HCT116 (cell line): ENCODE measurements at regions not wholly inside any gene's neighbourhood (a gene's known extent, or its start where the extent isn't known, plus 50 kb on each side); places are given as distances from the start of the nearest gene placed in this dataset.

ENCODE experiments used
- ATAC-seq: fragments of 200-7000 bp; cut with Tn5 transposase; 2 replicates; pipeline ENCODE4 v1.9.1; 2020; ENCODE audit warnings: mild to moderate bottlenecking, moderate library complexity
- BruUV-seq: library from RNA; stranded (reverse); fragments of 400-500 nt; replicated peaks from 2 replicates; lab custom pipeline; 2021; lab: Mats Ljungman, UMichigan
- CTCF ChIA-PET: fragments of 300-600 bp; sonication (Branson Sonifier 250); formaldehyde crosslinking; loops from one replicate; lab custom pipeline; 2021; ENCODE audit warnings: antibody characterized with exemption; lab: Charles Lee
- POLR2A ChIA-PET: fragments of 300-600, 350-600 bp; sonication (Branson Sonifier 250); formaldehyde crosslinking; loops from one replicate; lab custom pipeline; 2021; ENCODE audit warnings: antibody characterized with exemption; lab: Charles Lee
- RAD21 ChIA-PET, 2 experiments: fragments of 300-600 bp; sonication (Branson Sonifier 250); formaldehyde crosslinking; loops; one replicate each; lab custom pipeline; 2023; ENCODE audit warnings: low total read pairs in 2 of 2; ENCODE audit not compliant: uncharacterized antibody in 2 of 2, unreplicated experiment in 2 of 2, low non-redundant PET in 1 of 2; lab: Charles Lee
- DNase-seq: peaks from one replicate; pipeline ENCODE4 v3.0.0-alpha.2; 2010; ENCODE audit warnings: low read depth, low spot score
- H2AFZ ChIP-seq: fragments of 200-600 bp; shearing (Covaris generic), sonication (generic); 2 replicates; pipeline ENCODE4 v1.6.1; 2017; ENCODE audit warnings: low read depth, mixed run types, mixed read lengths, antibody characterized with exemption, low read length; ENCODE audit not compliant: poor library complexity, severe bottlenecking
- H3K27ac ChIP-seq: 2 replicates; pipeline ENCODE4 v1.5.1; 2012; ENCODE audit warnings: low read depth, low read length
- H3K27me3 ChIP-seq: fragments of 200-600 bp; sonication (generic); 2 replicates; pipeline ENCODE4 v1.6.1; 2016; ENCODE audit warnings: mixed run types, low read length, mixed read lengths; ENCODE audit not compliant: insufficient read depth
- H3K36me3 ChIP-seq, 2 experiments: fragments of 200-500 bp in 1 of 2; fragments of 200-600 bp in 1 of 2; sonication (Bioruptor generic) in 1 of 2; sonication (generic) in 1 of 2; 2 replicates each; pipeline versions ENCODE4 v1.5.1 to v1.6.1; 2014 to 2016; ENCODE audit warnings: low read length in 2 of 2, inconsistent platforms in 1 of 2, mixed read lengths in 1 of 2, mixed run types in 1 of 2; ENCODE audit not compliant: insufficient read depth in 2 of 2, control insufficient read depth in 1 of 2
- H3K4me1 ChIP-seq, 2 experiments: fragments of 200-600 bp in 1 of 2; sonication (generic) in 1 of 2; 2 replicates each; pipeline versions ENCODE4 v1.5.1 to v1.6.1; 2012 to 2017; ENCODE audit warnings: low read length in 2 of 2, inconsistent platforms in 1 of 2, mild to moderate bottlenecking in 1 of 2, mixed read lengths in 1 of 2, mixed run types in 1 of 2, moderate library complexity in 1 of 2; ENCODE audit not compliant: insufficient read depth in 2 of 2, control insufficient read depth in 1 of 2
- H3K4me2 ChIP-seq: fragments of 200-600 bp; sonication (generic); 2 replicates; pipeline ENCODE4 v1.6.1; 2017; ENCODE audit warnings: mixed run types, low read length, mixed read lengths
- H3K4me3 ChIP-seq, 2 experiments: fragments of 200-600 bp in 1 of 2; sonication (generic) in 1 of 2; replicated peaks in 1 of 2; 2 replicates each; pipeline ENCODE4 v1.5.1; 2011 to 2016; ENCODE audit warnings: low read length in 2 of 2, control low read depth in 1 of 2, low read depth in 1 of 2, mild to moderate bottlenecking in 1 of 2, mixed read lengths in 1 of 2, mixed run types in 1 of 2
- H3K79me2 ChIP-seq: fragments of 200-600 bp; sonication (generic); 2 replicates; pipeline ENCODE4 v1.6.1; 2017; ENCODE audit warnings: mild to moderate bottlenecking, mixed run types, low read length, moderate library complexity, mixed read lengths; ENCODE audit not compliant: insufficient read depth
- H3K9ac ChIP-seq: fragments of 200-600 bp; sonication (generic); 2 replicates; pipeline ENCODE4 v1.6.1; 2016; ENCODE audit warnings: low read length, mixed read lengths
- H3K9me2 ChIP-seq: fragments of 200-600 bp; sonication (generic), shearing (Covaris generic); 2 replicates; pipeline ENCODE4 v1.6.1; 2017; ENCODE audit warnings: mixed run types, mild to moderate bottlenecking, moderate library complexity; ENCODE audit not compliant: insufficient read depth
- H3K9me3 ChIP-seq, 2 experiments: fragments of 200-500 bp in 1 of 2; fragments of 200-600 bp in 1 of 2; sonication (Bioruptor generic) in 1 of 2; sonication (generic) in 1 of 2; 2 replicates each; pipeline ENCODE4 v1.6.1; 2014 to 2017; ENCODE audit warnings: low read length in 2 of 2, mixed read lengths in 2 of 2, inconsistent platforms in 1 of 2, low read depth in 1 of 2, mild to moderate bottlenecking in 1 of 2, mixed run types in 1 of 2, moderate library complexity in 1 of 2; ENCODE audit not compliant: control insufficient read depth in 1 of 2, insufficient read depth in 1 of 2
- H4K20me1 ChIP-seq: fragments of 200-600 bp; sonication (generic), shearing (Covaris generic); 2 replicates; pipeline ENCODE4 v1.6.1; 2017; ENCODE audit warnings: mixed run types, mild to moderate bottlenecking, moderate library complexity; ENCODE audit not compliant: insufficient read depth
- ATF3 ChIP-seq: IDR thresholded peaks from 2 replicates; pipeline ENCODE4 v1.6.1; 2012
- CEBPB ChIP-seq: IDR thresholded peaks from 2 replicates; pipeline ENCODE4 v1.6.1; 2012; ENCODE audit warnings: low read depth
- ELF1 ChIP-seq: IDR thresholded peaks from 2 replicates; pipeline ENCODE4 v1.6.1; 2012; ENCODE audit warnings: low read depth, borderline replicate concordance
- EZH2 ChIP-seq: fragments of 200-600 bp; sonication (generic); IDR thresholded peaks from 2 replicates; pipeline ENCODE4 v1.6.1; 2017; ENCODE audit warnings: antibody characterized with exemption, mixed run types
- EZH2phosphoT487 ChIP-seq: fragments of 200-600 bp; IDR thresholded peaks from 2 replicates; pipeline ENCODE4 v1.6.1; 2018; ENCODE audit warnings: antibody characterized with exemption, borderline replicate concordance
- FOSL1 ChIP-seq: IDR thresholded peaks from 2 replicates; pipeline ENCODE4 v1.6.1; 2012; ENCODE audit warnings: low read depth
- JUND ChIP-seq: IDR thresholded peaks from 2 replicates; pipeline ENCODE4 v1.6.1; 2012
- POLR2A ChIP-seq: IDR thresholded peaks from 2 replicates; pipeline ENCODE4 v1.7.0; 2011; ENCODE audit warnings: borderline replicate concordance; ENCODE audit not compliant: insufficient read depth, insufficient read length; ENCODE audit errors: extremely low read depth
- POLR2AphosphoS5 ChIP-seq: IDR thresholded peaks from 2 replicates; pipeline ENCODE4 v1.6.1; 2011; ENCODE audit warnings: mild to moderate bottlenecking, low read depth, low read length, moderate library complexity
- RAD21 ChIP-seq: IDR thresholded peaks from 2 replicates; pipeline ENCODE4 v1.6.1; 2012; ENCODE audit warnings: low read depth, mild to moderate bottlenecking
- SIN3A ChIP-seq: IDR thresholded peaks from 2 replicates; pipeline ENCODE4 v1.6.1; 2012; ENCODE audit warnings: low read depth
- SP1 ChIP-seq: IDR thresholded peaks from 2 replicates; pipeline ENCODE4 v1.6.1; 2012; ENCODE audit warnings: low read depth
- SRF ChIP-seq: IDR thresholded peaks from 2 replicates; pipeline ENCODE4 v1.6.1; 2012; ENCODE audit warnings: low read depth
- YY1 ChIP-seq: IDR thresholded peaks from 2 replicates; pipeline ENCODE4 v1.6.1; 2011; ENCODE audit warnings: low read length, low read depth, moderate library complexity, mild to moderate bottlenecking; ENCODE audit not compliant: insufficient replicate concordance; ENCODE audit errors: extremely low read depth
- ZFX ChIP-seq: fragments of 450-650 bp; IDR thresholded peaks from 2 replicates; pipeline ENCODE4 v1.6.1; 2017
- ZNF274 ChIP-seq: fragments of 200-500 bp; sonication (Bioruptor generic); IDR thresholded peaks from 2 replicates; pipeline ENCODE4 v1.6.1; 2014; ENCODE audit warnings: mild to moderate bottlenecking, low read depth, low read length, inconsistent platforms
- intact Hi-C: fragments of 100-400 bp; cut with micrococcal nuclease; formaldehyde crosslinking; loops from 2 replicates; pipeline ENCODE4 v1.10.0; 2022

- H4K20me1 ChIP-seq, result no peaks in the 10 kb centered on the region
- H3K4me3 ChIP-seq, result no peak overlapping the region
- TF ChIP-seq ZFX (no peak), JUND (no peak), ELF1 (no peak), POLR2A (no peak), POLR2AphosphoS5 (no peak), EZH2 (no peak), EZH2phosphoT487 (no peak), SIN3A (no peak), SP1 (no peak), CEBPB (no peak), ATF3 (no peak), ZNF274 (no peak), FOSL1 (no peak), YY1 (no peak), SRF (no peak), RAD21 (no peak)
- DNase-seq, result no peak
- H3K27me3 ChIP-seq, result no peaks in the 10 kb centered on the region
- BruUV-seq, result no TSS peak
- H3K36me3 ChIP-seq, result no peaks in the 10 kb centered on the region
- CTCF ChIA-PET, result no interaction called here
- H3K9ac ChIP-seq, result no peak overlapping the region
- no peaks in the 10 kb centered on the region for H3K79me2 ChIP-seq
- RAD21 ChIA-PET, result no interaction called here
- no peaks in the 10 kb centered on the region for H3K9me2 ChIP-seq
- no peak for ATAC-seq
- intact Hi-C loops, result no loop called here
- no peaks in the 10 kb centered on the region for H3K4me1 ChIP-seq
- POLR2A ChIA-PET, result no interaction called here
- H3K27ac ChIP-seq, result no peak overlapping the region
- H3K9me3 ChIP-seq, result no peaks in the 10 kb centered on the region
- H2AFZ ChIP-seq, result no peak overlapping the region
- no peak overlapping the region for H3K4me2 ChIP-seq
Observed at GRCh38 chr4:148737061-148737770, 295.0 kb upstream of the NR3C2 start.
